Muscle of leg (tissue), 3 donors: ENCODE measurements at regions not wholly inside any gene's neighbourhood (a gene's known extent, or its start where the extent isn't known, plus 50 kb on each side); places are given as distances from the start of the nearest gene placed in this dataset.
"Not testable (repeated sequence)": the region's sequence is repeated elsewhere in the genome, so short reads cannot be mapped to it uniquely, and the experiment has no call there.

ENCODE experiments used
- DNase-seq: peaks from one replicate; pipeline ENCODE4 v3.0.0; 2013
- H3K27ac ChIP-seq: one replicate; pipeline ENCODE4 v1.5.1; 2013; ENCODE audit warnings: mild to moderate bottlenecking, low read length, control low read depth
- H3K27me3 ChIP-seq: one replicate; pipeline ENCODE4 v1.6.1; 2013; ENCODE audit warnings: low read length; ENCODE audit not compliant: control insufficient read depth, insufficient read depth
- H3K36me3 ChIP-seq: one replicate; pipeline ENCODE4 v1.6.1; 2013; ENCODE audit warnings: low read length; ENCODE audit not compliant: control insufficient read depth, insufficient read depth
- H3K4me1 ChIP-seq: one replicate; pipeline ENCODE4 v1.6.1; 2013; ENCODE audit warnings: low read length; ENCODE audit not compliant: control insufficient read depth, insufficient read depth
- H3K4me3 ChIP-seq: one replicate; pipeline ENCODE4 v1.5.1; 2013; ENCODE audit warnings: low read length, control low read depth
- H3K9me3 ChIP-seq: replicated peaks from 2 replicates; pipeline ENCODE4 v1.6.1; 2013; ENCODE audit warnings: low read depth, low read length; ENCODE audit not compliant: control insufficient read depth
- WGBS: methylation state at CpG from one replicate; pipeline ENCODE4 v1.1.5; 2013; ENCODE audit warnings: missing lambda C conversion rate; ENCODE audit not compliant: insufficient coverage; 5-methylcytosine and 5-hydroxymethylcytosine counted together

- Histone ChIP-seq H3K4me1 (no peaks in the 10 kb centered on the region), H3K4me3 (no peak overlapping the region), H3K27ac (no peak overlapping the region), H3K9me3 (peaks cover 7% of the 10 kb centered on the region), H3K36me3 (no peaks in the 10 kb centered on the region), H3K27me3 (peaks cover 2% of the 10 kb centered on the region)
- 81% methylated on average over 1 of the region's 1 CpG for WGBS
- DNase-seq = no peak
These were observed 156.2 kb upstream of the ZNF618 start for GRCh38 chr9:113719919-113720318.

- H3K9me3 ChIP-seq = peaks cover 7% of the 10 kb centered on the region
- H3K36me3 ChIP-seq = no peaks in the 10 kb centered on the region
- 83% methylated on average over 1 of the region's 4 CpGs for WGBS
- no peak overlapping the region for H3K4me3 ChIP-seq
- H3K27me3 ChIP-seq = peaks cover 2% of the 10 kb centered on the region
- H3K4me1 ChIP-seq = no peaks in the 10 kb centered on the region
- no peak overlapping the region for H3K27ac ChIP-seq
- DNase-seq = no peak
These were observed 155.6 kb upstream of the ZNF618 start for GRCh38 chr9:113720495-113720894.

- Histone ChIP-seq H3K27ac (no peak overlapping the region), H3K27me3 (peaks cover 3% of the 10 kb centered on the region), H3K4me3 (no peak overlapping the region), H3K4me1 (no peaks in the 10 kb centered on the region), H3K36me3 (no peaks in the 10 kb centered on the region), H3K9me3 (no peaks in the 10 kb centered on the region)
- WGBS = no CpG with 5 or more reads among the region's 1 CpG
- DNase-seq = no peak
These were observed 154.3 kb upstream of the ZNF618 start for GRCh38 chr9:113721856-113722255.

- no peaks in the 10 kb centered on the region for H3K4me1 ChIP-seq
- no peak for DNase-seq
- H3K27ac ChIP-seq = no peak overlapping the region
- H3K27me3 ChIP-seq = peaks cover 5% of the 10 kb centered on the region
- no peaks in the 10 kb centered on the region for H3K36me3 ChIP-seq
- peaks cover 1% of the 10 kb centered on the region for H3K9me3 ChIP-seq
- WGBS = 75% methylated on average over 3 of the region's 6 CpGs
- H3K4me3 ChIP-seq = no peak overlapping the region
These were observed 151.9 kb upstream of the ZNF618 start for GRCh38 chr9:113724202-113724601.

- DNase-seq = no peak
- peaks cover 4% of the 10 kb centered on the region for H3K27me3 ChIP-seq
- no peaks in the 10 kb centered on the region for H3K4me1 ChIP-seq
- no peak overlapping the region for H3K27ac ChIP-seq
- no peak overlapping the region for H3K4me3 ChIP-seq
- WGBS = no CpG with 5 or more reads among the region's 2 CpGs
- no peaks in the 10 kb centered on the region for H3K36me3 ChIP-seq
- H3K9me3 ChIP-seq = peaks cover 2% of the 10 kb centered on the region
These were observed 147.1 kb upstream of the ZNF618 start for GRCh38 chr9:113728989-113729388.

GRCh38 chr9:113734826-113735225 lies 141.3 kb upstream of the ZNF618 start:
- Histone ChIP-seq H3K4me3 (no peak overlapping the region), H3K36me3 (no peaks in the 10 kb centered on the region), H3K4me1 (no peaks in the 10 kb centered on the region), H3K27me3 (no peaks in the 10 kb centered on the region), H3K9me3 (no peaks in the 10 kb centered on the region), H3K27ac (no peak overlapping the region)
- 100% methylated on average over 1 of the region's 3 CpGs for WGBS
- no peak for DNase-seq

GRCh38 chr9:113737517-113738271 lies 138.4 kb upstream of the ZNF618 start:
- Histone ChIP-seq H3K36me3 (no peaks in the 10 kb centered on the region), H3K27me3 (no peaks in the 10 kb centered on the region), H3K4me1 (peaks cover 2% of the 10 kb centered on the region), H3K9me3 (no peaks in the 10 kb centered on the region), H3K27ac (no peak overlapping the region), H3K4me3 (no peak overlapping the region)
- peak; percentile 71 for DNase-seq
- WGBS = 20% methylated on average over 3 of the region's 6 CpGs

- Histone ChIP-seq H3K4me3 (no peak overlapping the region), H3K27me3 (no peaks in the 10 kb centered on the region), H3K9me3 (no peaks in the 10 kb centered on the region), H3K4me1 (peaks cover 2% of the 10 kb centered on the region), H3K36me3 (no peaks in the 10 kb centered on the region), H3K27ac (no peak overlapping the region)
- 62% methylated on average over 8 of the region's 9 CpGs for WGBS
- DNase-seq = no peak
These were observed 137.6 kb upstream of the ZNF618 start for GRCh38 chr9:113738496-113738892.

- H3K27me3 ChIP-seq = no peaks in the 10 kb centered on the region
- no peak for DNase-seq
- no peak overlapping the region for H3K4me3 ChIP-seq
- H3K36me3 ChIP-seq = no peaks in the 10 kb centered on the region
- no peak overlapping the region for H3K27ac ChIP-seq
- WGBS = 60% methylated on average over 3 of the region's 6 CpGs
- no peaks in the 10 kb centered on the region for H3K9me3 ChIP-seq
- peaks cover 2% of the 10 kb centered on the region for H3K4me1 ChIP-seq
These were observed 137.1 kb upstream of the ZNF618 start for GRCh38 chr9:113738893-113739604.

GRCh38 chr9:113739605-113740507 lies 136.3 kb upstream of the ZNF618 start:
- not testable (repeated sequence) for H3K9me3 ChIP-seq, H3K27ac ChIP-seq, H3K36me3 ChIP-seq, H3K4me3 ChIP-seq, DNase-seq, H3K4me1 ChIP-seq, H3K27me3 ChIP-seq
- 100% methylated on average over 2 of the region's 2 CpGs for WGBS
